A549 (cell line): ENCODE measurements at regions not wholly inside any gene's neighbourhood (a gene's known extent, or its start where the extent isn't known, plus 50 kb on each side); places are given as distances from the start of the nearest gene placed in this dataset.

Experiments
- ATAC-seq, 2 experiments: fragments of 200-7000 bp in 1 of 2; fragments of >200 bp in 1 of 2; cut with Nextera tagmentation in 1 of 2; cut with Tn5 transposase in 1 of 2; 3 replicates each; pipeline versions ENCODE4 v1.8.0 to v1.9.1; 2018 to 2020; ENCODE audit warnings: mild to moderate bottlenecking in 1 of 2, moderate library complexity in 1 of 2
- CTCF ChIA-PET: fragments of 300-600 bp; sonication (Branson Sonifier 250); formaldehyde crosslinking; extraction: SDS; loops from one replicate; lab custom pipeline; 2021; ENCODE audit warnings: antibody characterized with exemption, inconsistent platforms; lab: Yijun Ruan, JAX
- POLR2A ChIA-PET: fragments of 350-600 bp; formaldehyde crosslinking; extraction: SDS; loops from one replicate; lab custom pipeline; 2021; ENCODE audit warnings: antibody characterized with exemption, inconsistent platforms; lab: Yijun Ruan, JAX
- DNase-seq, 2 experiments: peaks; one replicate each; pipeline versions ENCODE4 v3.0.0 to v3.0.0-alpha.2; 2011 to 2016; ENCODE audit warnings: low read depth in 1 of 2, low spot score in 1 of 2
- FAIRE-seq: peaks from 2 replicates; lab custom pipeline; 2011; peaks lifted over from hg19 to GRCh38; lab: Jason Lieb, UNC
- H3K27ac ChIP-seq, 2 experiments: fragments of >200 bp; sonication (Bioruptor Twin); formaldehyde crosslinking; 3 replicates each; pipeline ENCODE4 v1.5.1; 2016 to 2017
- H3K4me1 ChIP-seq: fragments of >200 bp; sonication (Bioruptor Twin); formaldehyde crosslinking; 3 replicates; pipeline ENCODE4 v1.6.1; 2016
- H3K4me2 ChIP-seq: fragments of >200 bp; sonication (Bioruptor Twin); formaldehyde crosslinking; 3 replicates; pipeline ENCODE4 v1.6.1; 2016
- H3K4me3 ChIP-seq: fragments of >200 bp; sonication (Bioruptor Twin); formaldehyde crosslinking; 3 replicates; pipeline ENCODE4 v1.5.1; 2016
- H3K9me3 ChIP-seq: fragments of >200 bp; sonication (Bioruptor Twin); formaldehyde crosslinking; 3 replicates; pipeline ENCODE4 v1.6.1; 2016
- ATOH8 ChIP-seq: fragments of 250-450 bp; sonication (Bioruptor Pico); IDR thresholded peaks from 2 replicates; pipeline ENCODE4 v1.5.0; 2020; ENCODE audit warnings: low read depth, mild to moderate bottlenecking, moderate library complexity
- BHLHE40 ChIP-seq: IDR thresholded peaks from 2 replicates; pipeline ENCODE4 v1.6.1; 2012; ENCODE audit warnings: low read depth, low read length, inconsistent platforms
- CBX2 ChIP-seq: fragments of 200-600 bp; sonication (generic); IDR thresholded peaks from 2 replicates; pipeline ENCODE4 v1.6.1; 2016; ENCODE audit warnings: low read depth, mild to moderate bottlenecking, borderline replicate concordance
- CHD4 ChIP-seq: fragments of 200-600 bp; sonication (generic); IDR thresholded peaks from 2 replicates; pipeline ENCODE4 v1.6.1; 2016; ENCODE audit warnings: antibody characterized with exemption, mild to moderate bottlenecking, borderline replicate concordance
- ELK1 ChIP-seq: fragments of 150-350 bp; IDR thresholded peaks from 2 replicates; pipeline ENCODE4 v1.6.1; 2014; ENCODE audit warnings: low read depth, mild to moderate bottlenecking, low read length
- FOSB ChIP-seq: fragments of 250-450 bp; sonication (Bioruptor Pico); IDR thresholded peaks from 2 replicates; pipeline ENCODE4 v1.5.0; 2020; ENCODE audit warnings: mild to moderate bottlenecking, moderate library complexity
- FOXS1 ChIP-seq: fragments of 250-450 bp; sonication (Bioruptor Pico); IDR thresholded peaks from 2 replicates; pipeline ENCODE4 v1.5.0; 2020; ENCODE audit warnings: mild to moderate bottlenecking, moderate library complexity
- HOXB5 ChIP-seq: fragments of 250-450 bp; sonication (Bioruptor Pico); IDR thresholded peaks from 2 replicates; pipeline ENCODE4 v1.5.0; 2020; ENCODE audit warnings: mild to moderate bottlenecking, moderate library complexity
- JUN ChIP-seq, 2 experiments: fragments of >200 bp; sonication (Bioruptor Twin); formaldehyde crosslinking; IDR thresholded peaks; 2 replicates in 1 of 2; 3 replicates in 1 of 2; pipeline ENCODE4 v1.6.1; 2016 to 2017
- JUNB ChIP-seq: fragments of >200 bp; sonication (Bioruptor Twin); formaldehyde crosslinking; IDR thresholded peaks from 2 replicates; pipeline ENCODE4 v1.6.1; 2016
- MAZ ChIP-seq: fragments of 150-350 bp; IDR thresholded peaks from 2 replicates; pipeline ENCODE4 v1.6.1; 2014; ENCODE audit warnings: antibody characterized with exemption, low read depth, low read length, borderline replicate concordance
- MYC ChIP-seq: IDR thresholded peaks from 2 replicates; pipeline ENCODE4 v1.6.1; 2012; ENCODE audit warnings: mild to moderate bottlenecking, inconsistent platforms, low read length, improper control_type of control experiment, borderline replicate concordance
- NPAS2 ChIP-seq: fragments of 250-450 bp; sonication (Bioruptor Pico); IDR thresholded peaks from 2 replicates; pipeline ENCODE4 v1.8.0; 2022; ENCODE audit warnings: mild to moderate bottlenecking, moderate library complexity, borderline replicate concordance
- RCOR1 ChIP-seq: fragments of 150-350 bp; IDR thresholded peaks from 2 replicates; pipeline ENCODE4 v1.6.1; 2014; ENCODE audit warnings: antibody characterized with exemption, low read length, low read depth
- REST ChIP-seq: fragments of 200-600 bp; sonication (generic); IDR thresholded peaks from 2 replicates; pipeline ENCODE4 v1.6.1; 2016; ENCODE audit warnings: antibody characterized with exemption, mild to moderate bottlenecking, moderate library complexity
- TFCP2L1 ChIP-seq: fragments of 250-450 bp; sonication (Bioruptor Pico); IDR thresholded peaks from 2 replicates; pipeline ENCODE4 v1.5.0; 2021; ENCODE audit warnings: mild to moderate bottlenecking
- ZC3H11A ChIP-seq: fragments of 450-650 bp; IDR thresholded peaks from 2 replicates; pipeline ENCODE4 v1.6.1; 2014; ENCODE audit warnings: antibody characterized with exemption, mild to moderate bottlenecking
- WGBS: methylation state at CpG from one replicate; pipeline ENCODE4 v1.1.6; 2017; ENCODE audit errors: missing lambda C conversion rate; 5-methylcytosine and 5-hydroxymethylcytosine counted together
- TF ChIP-seq, protein P1 (sequence below): IDR thresholded peaks from 2 replicates; pipeline ENCODE4 v1.6.1; 2012
- TF ChIP-seq, protein P2 (sequence below): IDR thresholded peaks from 2 replicates; pipeline ENCODE4 v1.6.1; 2012

DNA sequence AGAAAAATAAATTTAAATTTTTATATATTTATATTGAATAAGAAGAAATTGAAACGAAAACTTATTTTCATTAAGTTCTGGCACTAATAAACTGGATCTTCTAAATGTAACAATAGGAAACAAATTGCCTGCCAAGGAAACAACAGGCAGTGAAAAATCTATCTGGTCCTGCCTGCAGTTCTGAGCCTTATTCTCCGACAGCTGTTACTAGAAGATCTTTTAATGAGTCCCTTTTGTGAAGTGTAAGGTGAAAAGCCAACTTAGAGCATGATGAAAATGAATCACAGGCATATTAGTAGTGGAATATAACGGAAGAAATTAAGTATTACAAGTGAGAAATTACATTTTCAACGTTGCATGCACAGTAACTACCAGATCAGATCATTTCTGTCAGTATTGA is 1002.7 kb upstream of the PCDH20 start:
- TF ChIP-seq HOXB5 (CRISPR knock-in tag) (no peak), ELK1 (no peak), TFCP2L1 (CRISPR knock-in tag) (no peak), MYC (no peak), RCOR1 (no peak), BHLHE40 (no peak), FOSB (no peak)
- no peaks in the 10 kb centered on the region for H3K9me3 ChIP-seq
- ChIA-PET POLR2A (no interaction called here), CTCF (no interaction called here)
- WGBS: 17% methylated on average over 4 of the region's 4 CpGs
- no peak for DNase-seq
- H3K4me1 ChIP-seq: no peaks in the 10 kb centered on the region
- H3K27ac ChIP-seq: no peak overlapping the region
- no peak for ATAC-seq
- FAIRE-seq: no peak
- no peak overlapping the region for H3K4me3 ChIP-seq
- no peak overlapping the region for H3K4me2 ChIP-seq

DNA sequence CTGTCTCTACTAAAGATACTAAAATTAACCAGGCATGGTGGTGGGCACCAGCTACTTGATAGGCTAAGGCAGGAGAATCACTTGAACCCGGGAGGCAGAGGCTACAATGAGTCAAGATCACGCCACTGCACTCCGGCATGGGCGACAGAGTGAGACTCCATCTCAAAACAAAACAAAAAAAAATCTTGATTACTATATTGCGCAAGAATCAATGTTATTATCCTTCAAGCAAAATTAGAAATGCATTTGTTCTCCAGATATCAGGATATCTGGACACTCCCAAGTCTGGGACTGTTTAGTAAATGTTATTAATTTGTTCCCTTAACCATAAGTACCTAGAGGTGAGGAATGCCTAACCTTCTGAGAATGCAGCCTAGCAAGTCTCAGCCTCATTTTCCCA is 992.2 kb upstream of the PCDH20 start:
- TF ChIP-seq CBX2: no peak
- no peak for TF ChIP-seq MYC
- TF ChIP-seq, protein P1, sequence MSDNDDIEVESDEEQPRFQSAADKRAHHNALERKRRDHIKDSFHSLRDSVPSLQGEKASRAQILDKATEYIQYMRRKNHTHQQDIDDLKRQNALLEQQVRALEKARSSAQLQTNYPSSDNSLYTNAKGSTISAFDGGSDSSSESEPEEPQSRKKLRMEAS: no peak
- TF ChIP-seq JUN (IDR thresholded peaks at IDR 0.05): no peak
- no peak for TF ChIP-seq JUNB
- TF ChIP-seq MAZ: no peak
- no peak for TF ChIP-seq CHD4
- TF ChIP-seq FOXS1: no peak
- TF ChIP-seq NPAS2 (CRISPR knock-in tag): no peak
- no peak for TF ChIP-seq ZC3H11A
- TF ChIP-seq TFCP2L1 (CRISPR knock-in tag): no peak
- TF ChIP-seq ATOH8: no peak
- TF ChIP-seq REST: no peak
- TF ChIP-seq, protein P2, sequence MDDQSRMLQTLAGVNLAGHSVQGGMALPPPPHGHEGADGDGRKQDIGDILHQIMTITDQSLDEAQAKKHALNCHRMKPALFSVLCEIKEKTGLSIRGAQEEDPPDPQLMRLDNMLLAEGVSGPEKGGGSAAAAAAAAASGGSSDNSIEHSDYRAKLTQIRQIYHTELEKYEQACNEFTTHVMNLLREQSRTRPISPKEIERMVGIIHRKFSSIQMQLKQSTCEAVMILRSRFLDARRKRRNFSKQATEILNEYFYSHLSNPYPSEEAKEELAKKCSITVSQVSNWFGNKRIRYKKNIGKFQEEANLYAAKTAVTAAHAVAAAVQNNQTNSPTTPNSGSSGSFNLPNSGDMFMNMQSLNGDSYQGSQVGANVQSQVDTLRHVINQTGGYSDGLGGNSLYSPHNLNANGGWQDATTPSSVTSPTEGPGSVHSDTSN: no peak
- no peak overlapping the region for H3K4me3 ChIP-seq
- DNase-seq (no peak), ATAC-seq (no peak), FAIRE-seq (no peak)
- no peaks in the 10 kb centered on the region for H3K9me3 ChIP-seq
- WGBS: 64% methylated on average over 5 of the region's 5 CpGs
- no peaks in the 10 kb centered on the region for H3K4me1 ChIP-seq
- ChIA-PET POLR2A (no interaction called here), CTCF (no interaction called here)
- no peak overlapping the region for H3K27ac ChIP-seq
- H3K4me2 ChIP-seq: no peak overlapping the region
